PFSK-1 (cell line): ENCODE measurements at regions not wholly inside any gene's neighbourhood (a gene's known extent, or its start where the extent isn't known, plus 50 kb on each side); places are given as distances from the start of the nearest gene placed in this dataset.

Experiments used
- FOXP2 ChIP-seq: optimal IDR thresholded peaks from 2 replicates; pipeline ENCODE3; 2011; ENCODE audit warnings: borderline replicate concordance, control low read depth, inconsistent platforms; ENCODE audit not compliant: insufficient read depth; ENCODE audit errors: extremely low read length, extremely low read depth
- POLR2AphosphoS5 ChIP-seq: IDR thresholded peaks from 2 replicates; pipeline ENCODE4 v1.6.1; 2012; ENCODE audit warnings: low read depth, mild to moderate bottlenecking, control low read depth, low read length, moderate library complexity
- SIN3A ChIP-seq: IDR thresholded peaks from 2 replicates; pipeline ENCODE4 v1.6.1; 2012; ENCODE audit warnings: mild to moderate bottlenecking, low read length, moderate library complexity, borderline replicate concordance; ENCODE audit not compliant: insufficient read depth
- TAF1 ChIP-seq: IDR thresholded peaks from 2 replicates; pipeline ENCODE4 v1.6.1; 2012; ENCODE audit warnings: low read length, control low read depth, borderline replicate concordance; ENCODE audit not compliant: insufficient read depth
- TF ChIP-seq, protein P1 (sequence below), 2 experiments: IDR thresholded peaks; 2 replicates each; pipeline versions ENCODE4 v1.6.1 to v1.8.0; 2011 to 2012; ENCODE audit warnings: low read depth in 2 of 2, low read length in 2 of 2, control low read depth in 1 of 2, inconsistent platforms in 1 of 2, mild to moderate bottlenecking in 1 of 2, moderate library complexity in 1 of 2; ENCODE audit not compliant: insufficient read depth in 1 of 2

GRCh38 chr12:77724367-77724957, 106.2 kb upstream of the NAV3 start:
- TF ChIP-seq TAF1 (no peak), SIN3A (no peak), POLR2AphosphoS5 (no peak), FOXP2 (no peak)
- TF ChIP-seq, protein P1, sequence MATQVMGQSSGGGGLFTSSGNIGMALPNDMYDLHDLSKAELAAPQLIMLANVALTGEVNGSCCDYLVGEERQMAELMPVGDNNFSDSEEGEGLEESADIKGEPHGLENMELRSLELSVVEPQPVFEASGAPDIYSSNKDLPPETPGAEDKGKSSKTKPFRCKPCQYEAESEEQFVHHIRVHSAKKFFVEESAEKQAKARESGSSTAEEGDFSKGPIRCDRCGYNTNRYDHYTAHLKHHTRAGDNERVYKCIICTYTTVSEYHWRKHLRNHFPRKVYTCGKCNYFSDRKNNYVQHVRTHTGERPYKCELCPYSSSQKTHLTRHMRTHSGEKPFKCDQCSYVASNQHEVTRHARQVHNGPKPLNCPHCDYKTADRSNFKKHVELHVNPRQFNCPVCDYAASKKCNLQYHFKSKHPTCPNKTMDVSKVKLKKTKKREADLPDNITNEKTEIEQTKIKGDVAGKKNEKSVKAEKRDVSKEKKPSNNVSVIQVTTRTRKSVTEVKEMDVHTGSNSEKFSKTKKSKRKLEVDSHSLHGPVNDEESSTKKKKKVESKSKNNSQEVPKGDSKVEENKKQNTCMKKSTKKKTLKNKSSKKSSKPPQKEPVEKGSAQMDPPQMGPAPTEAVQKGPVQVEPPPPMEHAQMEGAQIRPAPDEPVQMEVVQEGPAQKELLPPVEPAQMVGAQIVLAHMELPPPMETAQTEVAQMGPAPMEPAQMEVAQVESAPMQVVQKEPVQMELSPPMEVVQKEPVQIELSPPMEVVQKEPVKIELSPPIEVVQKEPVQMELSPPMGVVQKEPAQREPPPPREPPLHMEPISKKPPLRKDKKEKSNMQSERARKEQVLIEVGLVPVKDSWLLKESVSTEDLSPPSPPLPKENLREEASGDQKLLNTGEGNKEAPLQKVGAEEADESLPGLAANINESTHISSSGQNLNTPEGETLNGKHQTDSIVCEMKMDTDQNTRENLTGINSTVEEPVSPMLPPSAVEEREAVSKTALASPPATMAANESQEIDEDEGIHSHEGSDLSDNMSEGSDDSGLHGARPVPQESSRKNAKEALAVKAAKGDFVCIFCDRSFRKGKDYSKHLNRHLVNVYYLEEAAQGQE (IDR thresholded peaks at IDR 0.05; ENCODE audit: insufficient read depth in 1 of 2, low read depth in 2 of 2, low read length in 2 of 2), result no peak
